Adrenal gland (tissue), 5 donors: ENCODE measurements at regions not wholly inside any gene's neighbourhood (a gene's known extent, or its start where the extent isn't known, plus 50 kb on each side); places are given as distances from the start of the nearest gene placed in this dataset.

Experiments used
- CTCF ChIP-seq, 6 experiments: fragments of 450-650 bp in 4 of 6; fragments of 200-600 bp in 2 of 6; sonication (generic) in 1 of 6; IDR thresholded peaks; 1 replicate in 5 of 6; 2 replicates in 1 of 6; pipeline versions ENCODE4 v1.5.1 to v1.8.0; 2016 to 2021; ENCODE audit warnings: antibody characterized with exemption in 6 of 6, mild to moderate bottlenecking in 2 of 6, moderate library complexity in 1 of 6
- POLR2A ChIP-seq, 2 donors: fragments of 450-650 bp; IDR thresholded peaks; one replicate each; pipeline ENCODE4 v1.6.1; 2017; ENCODE audit warnings: antibody characterized with exemption in 2 of 2, mild to moderate bottlenecking in 2 of 2, moderate library complexity in 1 of 2
- donor health status: DM: no; HTN: no; CAD: no.

DNA sequence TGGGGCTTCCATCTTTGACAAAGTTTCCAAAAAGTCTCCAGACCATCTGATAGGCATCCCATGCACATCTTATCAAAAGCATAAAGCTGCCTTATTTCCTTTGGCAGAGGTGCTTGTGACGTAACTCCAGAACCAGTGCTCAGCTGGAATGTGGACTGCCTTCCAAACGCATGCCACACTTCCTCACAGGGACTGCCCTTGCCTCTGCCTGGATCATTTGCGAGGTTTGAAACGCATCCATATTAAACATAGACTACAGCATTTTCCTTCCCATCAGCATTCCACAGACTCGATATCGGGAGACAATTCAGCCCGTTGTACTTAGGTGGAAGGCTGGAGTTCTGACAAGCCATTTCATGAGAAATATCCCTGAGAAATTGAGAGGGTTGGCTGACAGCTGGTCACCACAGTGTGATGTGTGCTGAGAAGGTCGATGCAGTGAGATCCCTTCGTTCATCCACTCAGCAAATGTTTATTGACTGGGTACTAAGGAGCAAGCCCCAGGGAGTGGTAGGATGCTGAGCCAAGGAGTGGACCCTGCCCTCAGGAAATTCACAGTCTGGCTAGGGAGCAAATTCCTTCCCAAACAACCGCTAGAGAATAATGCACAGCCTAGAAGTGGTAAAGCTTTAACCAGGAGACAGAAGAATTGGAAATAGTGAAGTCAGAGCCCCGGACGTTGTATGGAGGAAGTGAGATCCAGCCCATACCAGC, 376.0 kb downstream of the BCOR start:
- TF ChIP-seq CTCF (IDR thresholded peaks at IDR 0.05), result no peak
- no peak for TF ChIP-seq POLR2A (IDR thresholded peaks at IDR 0.05)
